DND-41 (cell line): ENCODE measurements at regions not wholly inside any gene's neighbourhood (a gene's known extent, or its start where the extent isn't known, plus 50 kb on each side); places are given as distances from the start of the nearest gene placed in this dataset.

ENCODE experiments used
- CTCF ChIP-seq: IDR thresholded peaks from 2 replicates; pipeline ENCODE4 v1.5.1; 2012; ENCODE audit warnings: borderline replicate concordance, low read length, moderate library complexity, mild to moderate bottlenecking; ENCODE audit not compliant: poor library complexity, severe bottlenecking; ENCODE audit errors: extremely low read depth
- EZH2 ChIP-seq: IDR thresholded peaks from 3 replicates; pipeline ENCODE4 v1.6.1; 2012; ENCODE audit warnings: borderline replicate concordance, low read depth, mild to moderate bottlenecking, moderate library complexity, low read length, inconsistent platforms; ENCODE audit not compliant: severe bottlenecking

GRCh38 chr3:182503401-182503800, 289.9 kb upstream of the ATP11B start:
- TF ChIP-seq CTCF (no peak), EZH2 (no peak)
